ENCODE measurements at regions not wholly inside any gene's neighbourhood (a gene's known extent, or its start where the extent isn't known, plus 50 kb on each side); places are given as distances from the start of the nearest gene placed in this dataset.

DNA sequence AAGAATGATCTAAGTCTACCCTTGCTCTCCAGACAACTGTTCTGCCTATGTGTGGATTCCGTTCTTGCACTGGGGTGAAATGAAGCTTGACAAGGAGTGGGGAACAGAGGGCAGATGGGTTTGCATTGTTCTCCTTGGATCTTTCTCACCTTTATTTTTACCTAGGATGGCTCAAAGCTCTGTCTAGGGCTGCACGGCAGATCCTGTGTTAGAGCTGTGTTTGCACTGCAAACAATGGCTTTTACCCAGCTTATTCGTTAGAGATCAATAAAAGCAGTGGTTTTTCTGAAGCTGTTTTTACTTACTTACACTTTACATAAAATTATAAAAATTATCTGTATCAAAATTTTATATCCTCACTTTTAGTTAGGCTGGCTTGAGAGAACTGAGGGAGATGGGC is 105.1 kb downstream of the LRIG3 start:
- TF ChIP-seq CTCF (IDR thresholded peaks at IDR 0.05): no peak
- TF ChIP-seq POLR2A (IDR thresholded peaks at IDR 0.05): no peak
